Left lung (tissue), 4 donors: ENCODE measurements at regions not wholly inside any gene's neighbourhood (a gene's known extent, or its start where the extent isn't known, plus 50 kb on each side); places are given as distances from the start of the nearest gene placed in this dataset.
A peak's percentile ranks its signal among the peaks of the same experiment; 100 is the strongest.

Source experiments
- ATAC-seq: fragments of 200-7000 bp; cut with Tn5 transposase; one replicate; pipeline ENCODE4 v1.9.1; 2020; ENCODE audit warnings: moderate library complexity
- DNase-seq, 4 donors: peaks; one replicate each; pipeline ENCODE4 v3.0.0-alpha.2; 2013 to 2020
- H3K27ac ChIP-seq, 2 donors: fragments of 200-600 bp; sonication (generic) in 1 of 2; one replicate each; pipeline versions ENCODE4 v1.5.0 to v1.8.0; 2020 to 2021
- H3K27me3 ChIP-seq, 2 donors: fragments of 200-600 bp; sonication (generic) in 1 of 2; one replicate each; pipeline versions ENCODE4 v1.5.0 to v1.8.0; 2020 to 2021
- H3K36me3 ChIP-seq, 2 donors: fragments of 200-600 bp; sonication (generic) in 1 of 2; one replicate each; pipeline versions ENCODE4 v1.5.0 to v1.8.0; 2020 to 2021
- H3K4me1 ChIP-seq, 2 donors: fragments of 200-600 bp; one replicate each; pipeline ENCODE4 v1.8.0; 2021
- H3K4me3 ChIP-seq, 2 donors: fragments of 200-600 bp; sonication (generic) in 1 of 2; one replicate each; pipeline versions ENCODE4 v1.5.0 to v1.8.0; 2020 to 2021; ENCODE audit warnings: mild to moderate bottlenecking in 1 of 2
- H3K9me3 ChIP-seq, 2 donors: fragments of 200-600 bp; sonication (generic) in 1 of 2; one replicate each; pipeline versions ENCODE4 v1.5.0 to v1.8.0; 2020 to 2021
- CTCF ChIP-seq, 2 donors: fragments of 200-600 bp; sonication (generic) in 1 of 2; IDR thresholded peaks; one replicate each; pipeline versions ENCODE4 v1.5.0 to v1.8.0; 2021; ENCODE audit warnings: antibody characterized with exemption in 2 of 2
- intact Hi-C, 2 donors: fragments of 100-400 bp; cut with DNase I; formaldehyde crosslinking; loops; one replicate each; pipeline versions ENCODE4 v1.11.2 to v1.14.2; 2022
- donor health status: DM: no; HTN: yes; CAD: no.
- donor health status: DM: no; HTN: no; CAD: no.

GRCh38 chr3:182631183-182632076, 161.9 kb upstream of the ATP11B start:
- no peak overlapping the region for H3K27ac ChIP-seq
- H3K36me3 ChIP-seq, result no peaks in the 10 kb centered on the region
- intact Hi-C loops, result no loop called here
- H3K4me1 ChIP-seq, result no peaks in the 10 kb centered on the region
- H3K9me3 ChIP-seq, result no peaks in the 10 kb centered on the region
- TF ChIP-seq CTCF (IDR thresholded peaks at IDR 0.05), result no peak
- no peak for DNase-seq
- H3K4me3 ChIP-seq, result no peak overlapping the region
- ATAC-seq, result peak; percentile 35
- H3K27me3 ChIP-seq, result no peaks in the 10 kb centered on the region

GRCh38 chr3:182632077-182632393, 161.3 kb upstream of the ATP11B start:
- DNase-seq, result peak in 1 of 4 donors; percentile 46
- TF ChIP-seq CTCF (IDR thresholded peaks at IDR 0.05), result no peak
- Histone ChIP-seq H3K4me3 (no peak overlapping the region), H3K27me3 (no peaks in the 10 kb centered on the region), H3K9me3 (no peaks in the 10 kb centered on the region), H3K4me1 (no peaks in the 10 kb centered on the region), H3K36me3 (no peaks in the 10 kb centered on the region), H3K27ac (no peak overlapping the region)
- intact Hi-C loops, result no loop called here
- ATAC-seq, result peak; percentile 98

- Histone ChIP-seq H3K36me3 (no peaks in the 10 kb centered on the region), H3K4me1 (no peaks in the 10 kb centered on the region), H3K27me3 (no peaks in the 10 kb centered on the region), H3K4me3 (no peak overlapping the region), H3K9me3 (no peaks in the 10 kb centered on the region), H3K27ac (no peak overlapping the region)
- no peak for TF ChIP-seq CTCF (IDR thresholded peaks at IDR 0.05)
- ATAC-seq, result no peak
- DNase-seq, result no peak
- intact Hi-C loops, result no loop called here
These were observed 160.1 kb upstream of the ATP11B start for GRCh38 chr3:182633186-182633585.

GRCh38 chr3:182636646-182637045, 156.7 kb upstream of the ATP11B start:
- ATAC-seq (no peak), DNase-seq (no peak)
- Histone ChIP-seq H3K4me3 (no peak overlapping the region), H3K36me3 (no peaks in the 10 kb centered on the region), H3K27me3 (no peaks in the 10 kb centered on the region), H3K4me1 (no peaks in the 10 kb centered on the region), H3K27ac (no peak overlapping the region), H3K9me3 (no peaks in the 10 kb centered on the region)
- intact Hi-C loops, result no loop called here
- TF ChIP-seq CTCF (IDR thresholded peaks at IDR 0.05), result no peak

DNA sequence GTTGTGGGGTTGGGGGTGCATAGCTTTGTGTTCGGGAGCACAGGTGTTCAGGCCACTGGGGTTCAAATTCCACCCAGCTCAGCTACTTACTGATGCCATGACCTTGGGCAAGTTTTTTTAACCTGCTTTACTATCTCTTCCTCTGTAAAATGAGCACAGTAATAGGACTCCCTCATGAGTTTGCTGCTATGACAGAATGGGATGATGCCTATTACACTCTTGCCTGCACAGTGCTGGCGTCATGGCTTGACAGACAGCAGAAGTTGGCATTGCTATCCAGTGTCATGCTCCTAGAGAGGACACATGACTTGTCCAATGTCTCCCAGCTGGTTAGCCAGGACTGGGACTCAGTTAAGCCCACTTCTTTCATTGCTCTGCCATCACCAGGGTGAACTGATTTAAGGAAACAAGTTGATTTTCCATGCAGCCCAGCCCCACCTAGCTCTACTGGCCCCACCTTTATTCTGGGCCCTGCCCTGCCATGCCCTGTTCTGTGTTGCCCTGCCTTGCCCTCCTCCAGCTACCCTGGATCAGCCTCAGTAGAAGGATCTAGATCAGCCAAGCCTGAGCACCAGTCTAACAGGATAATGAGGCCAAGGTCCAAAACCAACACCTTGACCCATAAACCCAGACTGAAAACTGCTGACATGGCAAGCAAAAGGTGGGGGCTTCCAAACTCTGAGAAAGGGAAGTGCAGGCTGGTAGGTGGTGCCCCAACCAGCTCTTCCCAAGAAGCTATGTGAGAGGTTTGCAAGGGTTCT, 155.8 kb upstream of the ATP11B start:
- no peaks in the 10 kb centered on the region for H3K36me3 ChIP-seq
- no peak overlapping the region for H3K27ac ChIP-seq
- H3K9me3 ChIP-seq, result no peaks in the 10 kb centered on the region
- no peaks in the 10 kb centered on the region for H3K4me1 ChIP-seq
- H3K27me3 ChIP-seq, result no peaks in the 10 kb centered on the region
- intact Hi-C loops, result no loop called here
- TF ChIP-seq CTCF (IDR thresholded peaks at IDR 0.05), result no peak
- DNase-seq, result no peak
- no peak for ATAC-seq
- H3K4me3 ChIP-seq, result no peak overlapping the region
